Colonic mucosa (tissue), 4 donors: ENCODE measurements at regions not wholly inside any gene's neighbourhood (a gene's known extent, or its start where the extent isn't known, plus 50 kb on each side); places are given as distances from the start of the nearest gene placed in this dataset.
"Not testable (repeated sequence)": the region's sequence is repeated elsewhere in the genome, so short reads cannot be mapped to it uniquely, and the experiment has no call there.

ENCODE experiments used
- DNase-seq: peaks from one replicate; pipeline ENCODE4 v3.0.0-alpha.2; 2020
- H3K27ac ChIP-seq: fragments of 200-600 bp; one replicate; pipeline ENCODE4 v1.8.0; 2021
- H3K27me3 ChIP-seq: fragments of 200-600 bp; one replicate; pipeline ENCODE4 v1.8.0; 2021
- H3K36me3 ChIP-seq: fragments of 200-600 bp; one replicate; pipeline ENCODE4 v1.8.0; 2021
- H3K4me1 ChIP-seq: fragments of 200-600 bp; one replicate; pipeline ENCODE4 v1.8.0; 2021; ENCODE audit warnings: mild to moderate bottlenecking
- H3K4me3 ChIP-seq: fragments of 200-600 bp; one replicate; pipeline ENCODE4 v1.8.0; 2021
- H3K9ac ChIP-seq, 2 donors: one replicate each; pipeline ENCODE4 v1.7.0; 2013; ENCODE audit warnings: control low read depth in 2 of 2, low read depth in 2 of 2, low read length in 2 of 2
- H3K9me3 ChIP-seq: fragments of 200-600 bp; one replicate; pipeline ENCODE4 v1.8.0; 2021
- CTCF ChIP-seq: fragments of 200-600 bp; IDR thresholded peaks from one replicate; pipeline ENCODE4 v1.8.0; 2022; ENCODE audit warnings: antibody characterized with exemption, mild to moderate bottlenecking
- intact Hi-C: fragments of 100-400 bp; cut with DNase I; formaldehyde crosslinking; loops from one replicate; pipeline ENCODE4 v1.14.1; 2022
- donor health status: healthy.
- donor health status: DM: no; HTN: no; CAD: no.
- donor health status: DM: no; HTN: no; CAD: no.

- Histone ChIP-seq H3K4me1 (no peaks in the 10 kb centered on the region), H3K27me3 (no peaks in the 10 kb centered on the region), H3K4me3 (no peak overlapping the region), H3K36me3 (no peaks in the 10 kb centered on the region), H3K9ac (no peak overlapping the region), H3K9me3 (no peaks in the 10 kb centered on the region), H3K27ac (no peak overlapping the region)
- intact Hi-C loops: no loop called here
- no peak for DNase-seq
- no peak for TF ChIP-seq CTCF
Observed at GRCh38 chr2:64743739-64744330, 90.1 kb upstream of the SERTAD2 start.

- intact Hi-C loops: no loop called here
- no peak overlapping the region for H3K4me3 ChIP-seq
- no peak overlapping the region for H3K27ac ChIP-seq
- no peak for TF ChIP-seq CTCF
- H3K9ac ChIP-seq: no peak overlapping the region
- no peaks in the 10 kb centered on the region for H3K27me3 ChIP-seq
- H3K9me3 ChIP-seq: no peaks in the 10 kb centered on the region
- H3K4me1 ChIP-seq: peaks cover 4% of the 10 kb centered on the region
- DNase-seq: no peak
- H3K36me3 ChIP-seq: no peaks in the 10 kb centered on the region
Observed at GRCh38 chr2:64745562-64745961, 91.8 kb upstream of the SERTAD2 start.

DNA sequence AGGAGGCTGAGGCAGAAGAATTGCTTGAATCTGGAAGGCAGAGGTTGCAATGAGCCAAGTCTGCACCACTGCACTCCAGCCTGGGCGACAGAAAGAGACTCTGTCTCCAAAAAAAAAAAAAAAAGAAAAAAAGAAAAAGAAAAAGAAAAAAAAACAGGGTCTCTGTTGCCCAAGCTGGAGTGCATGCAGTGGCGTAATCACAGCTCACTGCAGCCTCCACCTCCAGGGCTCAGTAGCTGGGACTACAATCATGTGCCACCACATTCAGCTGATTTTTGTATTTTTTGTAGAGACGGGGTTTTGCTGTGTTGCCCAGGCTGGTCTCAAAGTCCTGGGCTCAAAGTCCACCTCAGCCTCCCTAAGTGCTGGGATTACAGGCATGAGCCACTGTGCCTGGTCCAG, 94.0 kb upstream of the SERTAD2 start:
- H3K9me3 ChIP-seq, H3K4me3 ChIP-seq, H3K36me3 ChIP-seq, DNase-seq, H3K27ac ChIP-seq, H3K4me1 ChIP-seq, H3K27me3 ChIP-seq, intact Hi-C loops, H3K9ac ChIP-seq: not testable (repeated sequence)

- Histone ChIP-seq H3K4me1 (peaks cover 8% of the 10 kb centered on the region), H3K36me3 (no peaks in the 10 kb centered on the region), H3K27me3 (no peaks in the 10 kb centered on the region), H3K27ac (no peak overlapping the region), H3K4me3 (no peak overlapping the region), H3K9me3 (no peaks in the 10 kb centered on the region), H3K9ac (no peak overlapping the region)
- no peak for DNase-seq
- intact Hi-C loops: no loop called here
- TF ChIP-seq CTCF: no peak
Observed at GRCh38 chr2:64748147-64748546, 94.4 kb upstream of the SERTAD2 start.

GRCh38 chr2:64748561-64748960, 94.8 kb upstream of the SERTAD2 start:
- Histone ChIP-seq H3K36me3 (no peaks in the 10 kb centered on the region), H3K4me3 (no peak overlapping the region), H3K27me3 (no peaks in the 10 kb centered on the region), H3K9me3 (no peaks in the 10 kb centered on the region), H3K4me1 (peaks cover 8% of the 10 kb centered on the region), H3K27ac (peak overlapping the region; percentile 95), H3K9ac (no peak overlapping the region)
- intact Hi-C loops: no loop called here
- no peak for DNase-seq
- TF ChIP-seq CTCF: no peak

DNA sequence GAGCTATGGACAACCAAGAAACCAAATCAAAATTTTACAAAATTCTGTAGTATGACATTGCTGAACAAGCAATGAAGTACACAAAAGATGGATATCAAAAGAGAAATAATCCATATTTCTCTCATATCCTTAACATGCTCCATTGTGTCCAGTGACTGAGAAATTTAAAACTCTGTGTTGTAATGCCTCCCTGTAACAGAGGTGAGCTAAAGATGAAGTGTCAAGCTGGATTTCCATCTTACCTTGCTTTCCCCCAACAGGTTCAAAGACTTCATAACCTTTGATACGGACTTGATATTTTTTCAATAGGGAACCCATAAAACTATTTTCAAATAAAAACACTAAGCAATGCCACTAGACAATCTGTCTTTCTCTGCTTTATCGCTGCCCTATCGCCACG, 95.7 kb upstream of the SERTAD2 start:
- H3K27me3 ChIP-seq: no peaks in the 10 kb centered on the region
- peak overlapping the region in 1 of 2 donors; percentile 95 for H3K9ac ChIP-seq
- H3K4me3 ChIP-seq: peak overlapping the region; percentile 60
- no peaks in the 10 kb centered on the region for H3K36me3 ChIP-seq
- no peaks in the 10 kb centered on the region for H3K9me3 ChIP-seq
- no peak for DNase-seq
- H3K4me1 ChIP-seq: peaks cover 8% of the 10 kb centered on the region
- no peak for TF ChIP-seq CTCF
- H3K27ac ChIP-seq: peak overlapping the region; percentile 95
- intact Hi-C loops: no loop called here
